ENCODE measurements at regions not wholly inside any gene's neighbourhood (a gene's known extent, or its start where the extent isn't known, plus 50 kb on each side); places are given as distances from the start of the nearest gene placed in this dataset.
"Not testable (repeated sequence)": the region's sequence is repeated elsewhere in the genome, so short reads cannot be mapped to it uniquely, and the experiment has no call there.

DNA sequence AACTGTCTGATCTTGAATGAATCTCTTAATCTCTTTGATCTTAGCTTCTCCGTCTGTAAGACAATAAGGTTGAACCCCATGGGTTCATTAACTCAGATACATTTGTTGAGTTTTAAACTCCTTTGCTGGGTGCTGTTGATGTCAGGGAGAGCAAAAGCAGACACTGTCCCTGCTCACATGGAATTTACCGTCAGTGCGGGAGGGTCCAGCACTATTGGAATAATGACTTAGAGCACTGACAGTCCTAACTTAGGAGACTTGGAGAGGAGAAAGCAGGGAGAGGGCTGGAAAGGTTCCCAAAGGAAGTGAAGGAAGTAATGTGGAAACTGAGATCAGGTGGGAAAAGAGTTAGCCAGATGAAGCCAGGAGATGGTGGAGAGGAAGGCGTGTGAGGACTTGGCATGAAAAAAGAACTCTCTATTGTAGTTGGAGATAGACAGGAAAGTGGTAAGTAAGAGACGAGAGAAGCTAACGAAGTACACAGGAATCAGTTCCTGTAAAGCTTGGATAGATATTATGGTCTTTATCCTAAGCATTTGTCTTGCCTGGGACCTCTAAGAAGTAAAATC is 141.4 kb upstream of the SERTAD2 start:
- DNase-seq, result no peak

- no peak for DNase-seq
Measured at GRCh38 chr2:64796926-64797325, 143.2 kb upstream of the SERTAD2 start.

GRCh38 chr2:64797881-64798575 is 144.3 kb upstream of the SERTAD2 start:
- peak; percentile 46 to 57 for DNase-seq

DNA sequence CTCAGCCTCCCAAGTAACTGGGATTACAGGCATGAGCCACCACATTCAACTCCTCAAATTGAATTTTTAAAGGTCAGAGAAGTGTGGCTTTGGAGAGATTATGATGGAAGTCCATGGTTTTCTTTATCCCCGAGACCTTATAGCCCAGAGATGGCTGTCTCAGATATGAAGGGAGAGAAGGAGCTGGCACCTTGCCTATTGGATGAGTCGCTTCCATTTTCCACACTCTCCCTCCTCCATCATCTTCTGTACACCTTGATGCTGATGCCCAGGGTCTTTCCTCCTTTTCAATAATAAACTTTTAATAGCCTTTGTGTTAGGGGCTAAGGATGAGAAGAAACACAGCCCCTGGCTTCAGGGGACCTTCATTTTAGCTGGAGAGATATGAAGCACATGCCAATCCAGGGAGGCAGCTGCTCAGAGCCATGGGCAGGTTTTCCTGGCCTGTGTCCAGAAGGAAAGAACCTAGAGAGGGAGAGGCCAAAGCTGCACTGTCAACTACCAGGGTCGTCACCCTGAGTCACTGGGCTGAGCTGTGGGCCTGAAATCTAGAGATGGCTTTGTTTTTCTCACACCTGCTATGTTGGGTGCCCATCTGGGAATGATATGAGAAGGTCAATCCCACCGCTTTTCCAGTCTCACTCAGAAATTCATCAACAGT is 146.0 kb upstream of the SERTAD2 start:
- DNase-seq, result no peak

DNA sequence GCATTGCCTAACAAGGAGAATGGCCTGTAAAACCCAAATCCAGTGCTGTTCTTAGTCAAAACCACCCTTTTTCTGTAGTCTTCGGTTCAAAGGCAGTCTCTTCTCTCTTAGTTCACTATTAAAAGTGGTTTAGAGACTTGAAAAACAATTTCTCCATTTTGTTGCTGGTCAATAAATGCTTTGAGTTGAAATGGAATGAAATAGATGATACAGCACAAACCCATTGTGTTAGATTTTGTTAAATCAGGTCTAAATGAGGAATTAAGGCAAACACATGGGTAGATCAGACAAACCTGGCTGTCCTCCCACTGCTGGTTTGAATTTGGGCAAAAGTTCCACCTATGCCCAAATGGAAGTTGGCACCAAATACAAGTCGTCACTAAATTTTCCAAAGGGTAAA is 150.1 kb upstream of the SERTAD2 start:
- no peak for DNase-seq

- no peak for DNase-seq
Measured at GRCh38 chr2:64804651-64805050, 150.9 kb upstream of the SERTAD2 start.

- no peak for DNase-seq
Measured at GRCh38 chr2:64807417-64807816, 153.7 kb upstream of the SERTAD2 start.

DNA sequence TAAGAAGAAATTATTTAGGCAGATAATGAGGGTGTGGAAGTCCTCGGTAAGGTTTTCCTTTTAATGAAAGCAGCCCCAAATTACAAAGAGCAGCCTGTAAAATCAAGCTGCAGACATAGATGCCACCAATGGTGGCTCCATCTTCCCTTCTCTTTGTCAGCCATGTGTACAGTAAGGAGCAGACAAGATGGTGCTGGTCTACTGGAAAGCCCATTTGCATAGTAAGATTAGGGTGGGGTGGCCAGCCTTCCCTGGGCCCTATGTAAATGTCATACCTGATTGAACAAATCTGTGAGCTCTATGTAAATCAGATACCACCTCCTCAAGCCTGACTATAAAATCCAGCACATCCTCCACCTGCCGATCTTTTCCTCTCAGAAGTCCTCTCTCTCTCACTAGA is 154.4 kb upstream of the SERTAD2 start:
- DNase-seq, result no peak

DNA sequence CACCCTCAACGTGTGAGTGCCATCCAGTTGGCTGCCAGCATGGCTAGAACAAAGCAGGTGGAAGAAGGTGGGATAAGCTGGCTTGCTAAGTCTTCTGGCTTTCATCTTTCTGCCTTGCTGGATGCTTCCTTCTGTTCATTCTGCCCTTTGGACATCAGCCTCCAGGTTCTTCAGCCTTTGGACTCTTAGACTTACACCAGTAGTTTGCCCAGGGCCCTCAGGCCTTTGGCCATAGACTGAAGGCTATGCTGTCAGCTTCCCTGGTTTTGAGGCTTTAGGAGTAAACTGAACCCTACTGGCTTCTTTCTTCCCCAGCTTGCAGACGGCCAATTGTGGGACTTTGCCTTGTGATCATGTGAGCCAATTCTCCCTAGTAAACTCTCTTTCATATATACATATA is 155.0 kb upstream of the SERTAD2 start:
- no peak for DNase-seq

- DNase-seq, result no peak
Measured at GRCh38 chr2:64809216-64809615, 155.5 kb upstream of the SERTAD2 start.

GRCh38 chr2:64812285-64812684 is 158.6 kb upstream of the SERTAD2 start:
- DNase-seq, result no peak

GRCh38 chr2:64814007-64814406 is 160.3 kb upstream of the SERTAD2 start:
- DNase-seq, result no peak

DNA sequence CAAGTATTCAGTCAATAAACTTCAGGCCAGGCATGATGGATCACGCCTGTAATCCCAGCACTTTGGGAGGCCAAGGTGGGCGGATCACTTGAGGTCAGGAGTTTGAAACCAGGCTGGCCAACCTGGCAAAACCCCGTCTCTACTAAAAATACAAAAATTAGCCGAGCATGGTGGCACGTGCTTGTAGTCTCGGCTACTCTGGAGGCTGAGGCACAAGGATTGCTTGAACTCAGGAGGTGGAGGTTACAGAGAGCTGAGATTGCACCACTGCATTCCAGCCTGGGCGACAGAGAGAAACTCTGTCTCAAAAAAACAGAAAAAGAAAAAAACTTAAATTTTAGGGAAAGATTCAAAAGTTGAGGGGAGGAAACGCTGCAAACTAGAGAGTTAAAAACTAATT is 162.8 kb upstream of the SERTAD2 start:
- not testable (repeated sequence) for DNase-seq

DNA sequence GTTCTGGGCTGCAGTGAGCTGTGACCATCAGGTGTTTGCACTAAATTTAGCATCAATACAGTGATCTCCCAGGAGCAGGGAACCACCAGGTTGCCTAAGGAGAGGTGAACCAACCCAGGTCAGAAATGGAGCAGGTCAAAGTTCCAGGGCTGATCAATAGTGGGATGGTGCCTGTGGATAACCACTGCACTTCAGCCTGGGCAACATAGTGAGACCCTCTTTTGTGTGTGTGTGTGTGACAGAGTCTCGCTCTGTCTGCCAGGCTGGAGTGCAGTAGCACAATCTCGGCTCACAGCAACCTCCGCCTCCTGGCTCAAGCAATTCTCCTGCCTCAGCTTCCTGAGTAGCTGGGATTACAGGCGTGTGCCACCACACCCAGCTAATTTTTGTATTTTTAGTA is 163.7 kb upstream of the SERTAD2 start:
- no peak for DNase-seq

DNA sequence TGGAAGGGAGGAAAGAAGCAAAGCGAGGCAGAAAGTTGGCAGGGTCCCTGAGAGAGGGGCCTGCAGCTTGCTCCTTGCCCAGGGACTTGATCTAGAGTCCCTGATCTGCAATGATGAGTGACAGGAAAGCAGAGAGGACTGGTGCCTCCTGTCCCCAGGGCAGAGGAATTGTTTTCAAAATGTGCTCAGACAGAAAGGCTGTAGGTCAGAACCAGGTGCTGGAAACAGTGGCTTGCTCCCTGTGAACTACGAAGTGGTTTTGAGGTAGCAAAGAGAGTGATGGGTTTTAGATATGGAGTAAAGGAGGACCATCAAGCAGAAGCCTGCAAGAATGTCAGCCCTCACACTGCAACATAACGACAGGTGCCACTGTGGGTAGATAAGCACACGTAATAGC is 164.9 kb upstream of the SERTAD2 start:
- no peak for DNase-seq

DNA sequence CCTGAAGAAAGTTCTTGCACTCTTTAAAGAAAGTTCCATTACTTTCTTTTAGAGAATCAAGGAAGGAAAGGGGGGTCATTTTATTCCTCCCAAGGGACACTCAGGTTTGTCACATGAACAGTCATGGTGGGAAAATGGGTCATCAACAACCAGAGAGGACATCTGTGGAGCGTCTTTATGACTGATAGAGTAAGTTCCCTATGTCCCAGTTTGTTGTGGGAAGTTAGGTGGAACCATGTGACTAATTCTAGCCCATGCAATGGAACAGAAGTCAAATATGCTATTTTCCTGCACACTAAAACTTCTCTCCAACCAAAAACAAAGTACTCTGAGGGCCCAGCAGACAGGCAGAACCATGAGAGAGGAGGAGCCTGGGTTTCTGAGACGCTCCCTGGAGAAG is 165.6 kb upstream of the SERTAD2 start:
- DNase-seq, result no peak

GRCh38 chr2:64819774-64820688 is 166.3 kb upstream of the SERTAD2 start:
- DNase-seq, result no peak

GRCh38 chr2:64820901-64821300 is 167.2 kb upstream of the SERTAD2 start:
- DNase-seq, result no peak

DNA sequence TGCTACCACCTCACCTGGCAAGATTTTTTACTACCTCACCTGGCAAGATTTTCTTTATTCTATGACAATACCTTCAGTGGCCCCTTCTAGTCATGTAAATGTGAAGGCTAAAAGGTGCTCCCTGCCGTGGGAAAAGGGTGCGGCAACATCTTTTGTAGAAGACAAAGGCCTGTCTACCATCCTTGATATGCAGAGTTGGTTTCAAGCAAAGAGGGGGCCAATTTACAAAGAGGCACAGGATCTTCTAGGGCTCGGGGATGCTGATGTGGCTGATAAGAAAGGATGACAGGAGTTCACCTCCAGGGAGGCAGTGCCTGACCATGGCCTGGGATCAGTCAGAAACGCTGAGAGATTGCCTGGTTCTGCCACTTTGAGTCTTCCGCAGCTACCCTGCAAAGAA is 165.4 kb upstream of the SLC1A4 start:
- no peak for DNase-seq

DNA sequence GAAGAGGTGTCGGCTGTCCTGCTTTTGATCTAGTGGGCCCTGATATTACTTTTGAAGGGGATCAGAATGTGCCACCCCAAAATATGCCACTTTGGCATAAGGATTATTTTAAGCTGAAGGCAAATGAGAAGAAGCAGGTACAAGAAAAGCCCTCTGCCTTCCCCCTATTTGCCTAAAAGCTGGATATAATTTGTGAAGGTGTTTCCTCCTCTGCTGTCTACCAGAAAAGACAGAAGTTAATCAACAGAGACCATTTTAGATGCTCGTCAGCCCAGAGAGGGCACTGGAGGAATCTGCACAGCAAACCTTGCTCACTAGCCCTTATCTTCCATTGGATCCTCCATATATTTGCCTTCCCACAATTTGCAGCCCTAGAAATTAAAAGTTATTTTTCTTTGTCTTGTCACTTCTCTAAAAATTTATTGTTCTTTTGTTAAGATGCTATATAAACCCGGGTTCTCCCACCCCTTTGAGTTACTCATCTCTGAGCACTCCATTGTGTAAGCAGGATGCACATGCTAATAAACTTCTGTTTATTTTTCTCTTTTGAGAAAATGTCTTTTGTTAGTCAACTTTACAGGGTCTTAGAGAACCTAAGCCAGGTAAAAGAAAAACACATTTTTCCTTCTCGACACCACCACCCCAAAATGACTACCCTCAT is 163.2 kb upstream of the SLC1A4 start:
- no peak for DNase-seq

GRCh38 chr2:64826703-64827102 is 162.5 kb upstream of the SLC1A4 start:
- DNase-seq, result no peak

DNA sequence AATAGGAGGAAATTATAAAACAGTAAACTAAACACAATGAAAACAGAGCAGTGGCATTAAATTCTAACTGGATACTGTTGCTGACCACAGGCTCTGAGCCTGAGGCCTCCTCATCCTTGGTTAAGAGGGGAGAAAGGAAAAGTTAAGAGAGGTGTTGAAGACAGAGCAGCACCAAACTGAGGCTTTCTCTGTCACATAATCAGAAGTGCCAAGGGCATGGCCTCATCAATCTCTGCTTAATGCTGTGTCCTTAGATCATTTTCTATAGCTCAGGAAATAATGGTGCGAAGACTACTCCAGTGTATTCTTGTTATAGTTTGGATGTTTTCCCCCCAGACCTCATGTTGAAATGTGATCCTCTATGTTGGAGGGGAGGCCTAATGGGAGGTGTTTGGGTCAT is 160.9 kb upstream of the SLC1A4 start:
- DNase-seq, result no peak

Measured in right lung (tissue), 2 donors.